HG03066 (cell line): ENCODE measurements at regions not wholly inside any gene's neighbourhood (a gene's known extent, or its start where the extent isn't known, plus 50 kb on each side); places are given as distances from the start of the nearest gene placed in this dataset.
"Not testable (repeated sequence)": the region's sequence is repeated elsewhere in the genome, so short reads cannot be mapped to it uniquely, and the experiment has no call there.

Experiments
- ATAC-seq: cut with Tn5 transposase; IDR thresholded peaks from one replicate; pipeline ENCODE4 v1.9.1; 2021; ENCODE audit warnings: low read depth; ENCODE audit not compliant: unreplicated experiment

DNA sequence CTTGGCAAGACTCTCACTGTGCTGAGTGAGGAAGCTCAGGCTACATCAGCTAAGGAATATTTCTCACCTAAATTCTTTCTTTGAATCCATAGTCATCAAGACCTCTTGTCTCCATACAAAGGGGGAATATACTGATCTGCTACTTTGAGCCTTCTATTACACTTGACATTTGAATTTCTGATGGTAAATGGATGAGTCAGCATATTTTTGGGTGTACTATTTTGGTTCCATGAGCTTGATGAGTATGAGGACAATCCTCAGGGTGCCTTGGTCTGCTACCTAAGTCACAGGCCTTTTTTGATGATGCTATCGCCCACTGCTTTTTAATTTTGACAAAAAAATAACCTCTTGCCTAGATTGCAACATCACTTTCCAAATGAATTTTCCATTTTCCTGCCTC is 415.7 kb downstream of the PPP1R2C start:
- ATAC-seq, result no peak

DNA sequence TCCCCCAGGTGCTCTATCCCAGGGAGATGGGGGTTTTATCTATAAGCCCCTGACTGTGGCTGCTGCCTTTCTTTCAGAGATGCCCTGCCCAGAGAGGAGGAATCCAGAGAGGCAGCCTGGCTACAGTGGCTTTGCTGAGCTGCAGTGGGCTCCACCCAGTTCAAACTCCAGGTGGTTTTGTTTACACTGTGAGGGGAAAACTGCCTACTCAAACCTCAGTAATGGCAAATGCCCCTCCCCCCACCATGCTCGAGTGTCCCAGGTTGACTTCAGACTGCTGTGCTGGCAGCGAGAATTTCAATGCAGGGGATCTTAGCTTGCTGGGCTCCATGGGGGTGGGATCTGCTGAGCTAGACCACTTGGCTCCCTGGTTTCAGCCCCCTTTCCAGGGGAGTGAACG is 419.6 kb upstream of the CASK start:
- ATAC-seq, result not testable (repeated sequence)
